Sigmoid colon (tissue), 4 donors: ENCODE measurements at regions not wholly inside any gene's neighbourhood (a gene's known extent, or its start where the extent isn't known, plus 50 kb on each side); places are given as distances from the start of the nearest gene placed in this dataset.

Experiments
- CTCF ChIP-seq, 4 experiments: fragments of 450-650 bp in 3 of 4; fragments of 200-600 bp in 1 of 4; IDR thresholded peaks; one replicate each; pipeline ENCODE4 v1.5.1; 2016 to 2019; ENCODE audit warnings: antibody characterized with exemption in 4 of 4, mild to moderate bottlenecking in 3 of 4, moderate library complexity in 2 of 4
- EP300 ChIP-seq, 4 donors: sonication (generic); formaldehyde crosslinking; IDR thresholded peaks; one replicate each; pipeline ENCODE4 v1.6.1; 2017; ENCODE audit warnings: antibody characterized with exemption in 4 of 4
- POLR2A ChIP-seq, 2 donors: fragments of 450-650 bp; IDR thresholded peaks; one replicate each; pipeline ENCODE4 v1.6.1; 2016; ENCODE audit warnings: antibody characterized with exemption in 2 of 2, mild to moderate bottlenecking in 2 of 2, moderate library complexity in 2 of 2
- POLR2AphosphoS5 ChIP-seq, 4 donors: sonication (generic); formaldehyde crosslinking; IDR thresholded peaks; one replicate each; pipeline ENCODE4 v1.6.1; 2017; ENCODE audit warnings: antibody characterized with exemption in 4 of 4

- TF ChIP-seq EP300 (IDR thresholded peaks at IDR 0.05), result no peak
- TF ChIP-seq CTCF (IDR thresholded peaks at IDR 0.05), result no peak
- TF ChIP-seq POLR2AphosphoS5 (IDR thresholded peaks at IDR 0.05), result no peak
- no peak for TF ChIP-seq POLR2A (IDR thresholded peaks at IDR 0.05)
Measured at GRCh38 chr12:105426766-105427165, 96.3 kb downstream of the C12orf75 start.
